Ovary (tissue), 3 donors: ENCODE measurements at regions not wholly inside any gene's neighbourhood (a gene's known extent, or its start where the extent isn't known, plus 50 kb on each side); places are given as distances from the start of the nearest gene placed in this dataset.

Experiments
- CTCF ChIP-seq, 3 donors: fragments of 450-650 bp in 2 of 3; fragments of 200-600 bp in 1 of 3; IDR thresholded peaks; one replicate each; pipeline versions ENCODE4 v1.5.1 to v1.8.0; 2016 to 2022; ENCODE audit warnings: antibody characterized with exemption in 3 of 3, mild to moderate bottlenecking in 1 of 3
- EP300 ChIP-seq: sonication (generic); formaldehyde crosslinking; IDR thresholded peaks from one replicate; pipeline ENCODE4 v1.6.1; 2017; ENCODE audit warnings: antibody characterized with exemption
- POLR2A ChIP-seq: fragments of 450-650 bp; IDR thresholded peaks from one replicate; pipeline ENCODE4 v1.6.1; 2017; ENCODE audit warnings: antibody characterized with exemption, mild to moderate bottlenecking, moderate library complexity
- donor health status: DM: no; HTN: no; CAD: no.

- TF ChIP-seq CTCF (IDR thresholded peaks at IDR 0.05) (no peak), EP300 (no peak), POLR2A (no peak)
Measured at GRCh38 chr18:29104227-29104626, 927.3 kb upstream of the CDH2 start.
